ENCODE measurements at regions not wholly inside any gene's neighbourhood (a gene's known extent, or its start where the extent isn't known, plus 50 kb on each side); places are given as distances from the start of the nearest gene placed in this dataset.
"Not testable (repeated sequence)": the region's sequence is repeated elsewhere in the genome, so short reads cannot be mapped to it uniquely, and the experiment has no call there.

GRCh38 chr17:20930081-20930760, 112.6 kb downstream of the USP22 start:
- no peaks in the 10 kb centered on the region for H3K36me3 ChIP-seq (ENCODE audit: insufficient read depth, low read length)
- no peak for DNase-seq
- no peaks in the 10 kb centered on the region for H3K27me3 ChIP-seq (ENCODE audit: control insufficient read depth in 1 of 2, insufficient read depth in 2 of 2, low read length in 2 of 2)
- TF ChIP-seq CTCF (IDR thresholded peaks at IDR 0.05), result no peak
- ATAC-seq (ENCODE audit: poor library complexity), result no peak
- Mint-ChIP-seq H3K9me3 (no peaks in the 10 kb centered on the region), H3K4me1 (ENCODE audit: low read depth) (no peaks in the 10 kb centered on the region), H3K27ac (no peak overlapping the region), H3K36me3 (ENCODE audit: low read depth) (no peaks in the 10 kb centered on the region), H3K27me3 (no peaks in the 10 kb centered on the region), H3K4me3 (no peak overlapping the region)
- no peaks in the 10 kb centered on the region for H3K9me3 ChIP-seq (ENCODE audit: control insufficient read depth in 1 of 2, insufficient read depth in 1 of 2, low read length in 2 of 2)
- H3K27ac ChIP-seq (ENCODE audit: low read depth in 1 of 2, low read length in 2 of 2), result no peak overlapping the region
- no peak overlapping the region for H3K4me3 ChIP-seq (ENCODE audit: low read length)
- no peaks in the 10 kb centered on the region for H3K4me1 ChIP-seq (ENCODE audit: insufficient read depth, low read length)
- ChIA-PET CTCF (no interaction called here), POLR2A (interaction anchor here (0.6 kb wide), 1 partner anchor 23 kb away, joined by 3 read pairs; no protein-coding TSS in a partner anchor)
- intact Hi-C loops (cut with DNase I, micrococcal nuclease), result no loop called here

GRCh38 chr17:20933040-20933439, 109.8 kb downstream of the USP22 start:
- H3K4me1 Mint-ChIP-seq (ENCODE audit: low read depth); DNase-seq; ATAC-seq (ENCODE audit: poor library complexity); POLR2A ChIA-PET; H3K27me3 Mint-ChIP-seq; H3K4me1 ChIP-seq (ENCODE audit: insufficient read depth, low read length); H3K36me3 ChIP-seq (ENCODE audit: insufficient read depth, low read length); H3K27me3 ChIP-seq (ENCODE audit: control insufficient read depth in 1 of 2, insufficient read depth in 2 of 2, low read length in 2 of 2); H3K27ac Mint-ChIP-seq; H3K9me3 ChIP-seq (ENCODE audit: control insufficient read depth in 1 of 2, insufficient read depth in 1 of 2, low read length in 2 of 2); CTCF ChIA-PET; H3K36me3 Mint-ChIP-seq (ENCODE audit: low read depth); H3K9me3 Mint-ChIP-seq; H3K4me3 ChIP-seq (ENCODE audit: low read length); H3K4me3 Mint-ChIP-seq; intact Hi-C loops (cut with DNase I, micrococcal nuclease); H3K27ac ChIP-seq (ENCODE audit: low read depth in 1 of 2, low read length in 2 of 2): not testable (repeated sequence)

- POLR2A ChIA-PET, result no interaction called here
These were observed 108.5 kb downstream of the USP22 start for GRCh38 chr17:20934288-20934687.

More at GRCh38 chr17:20934288-20934687, 108.5 kb downstream of the USP22 start:
- Mint-ChIP-seq H3K36me3 (ENCODE audit: low read depth) (no peaks in the 10 kb centered on the region), H3K27me3 (peaks cover 4% of the 10 kb centered on the region), H3K4me3 (no peak overlapping the region), H3K4me1 (ENCODE audit: low read depth) (no peaks in the 10 kb centered on the region), H3K27ac (no peak overlapping the region), H3K9me3 (no peaks in the 10 kb centered on the region)
- Histone ChIP-seq H3K9me3 (ENCODE audit: control insufficient read depth in 1 of 2, insufficient read depth in 1 of 2, low read length in 2 of 2) (no peaks in the 10 kb centered on the region), H3K36me3 (ENCODE audit: insufficient read depth, low read length) (no peaks in the 10 kb centered on the region), H3K4me3 (ENCODE audit: low read length) (no peak overlapping the region), H3K27ac (ENCODE audit: low read depth in 1 of 2, low read length in 2 of 2) (no peak overlapping the region), H3K4me1 (ENCODE audit: insufficient read depth, low read length) (no peaks in the 10 kb centered on the region), H3K27me3 (ENCODE audit: control insufficient read depth in 1 of 2, insufficient read depth in 2 of 2, low read length in 2 of 2) (no peaks in the 10 kb centered on the region)
- no peak for ATAC-seq (ENCODE audit: poor library complexity)
- DNase-seq, result no peak
- CTCF ChIA-PET, result no interaction called here
- TF ChIP-seq CTCF (IDR thresholded peaks at IDR 0.05), result no peak
- intact Hi-C loops (cut with DNase I, micrococcal nuclease), result no loop called here

Measured in CD4-positive, alpha-beta T cell (primary cell).